ENCODE measurements at regions not wholly inside any gene's neighbourhood (a gene's known extent, or its start where the extent isn't known, plus 50 kb on each side); places are given as distances from the start of the nearest gene placed in this dataset.

- Histone ChIP-seq H2AFZ (ENCODE audit: low read depth) (no peak overlapping the region), H3K79me2 (ENCODE audit: insufficient read depth) (no peaks in the 10 kb centered on the region), H3K36me3 (replicated peaks in 1 of 2; ENCODE audit: control insufficient read depth in 1 of 2, insufficient read depth in 2 of 2, low read length in 1 of 2) (no peaks in the 10 kb centered on the region), H3K4me1 (ENCODE audit: control insufficient read depth in 1 of 2, insufficient read depth in 2 of 2, low read depth in 1 of 2, low read length in 1 of 2) (peaks cover 0 to 3% of the 10 kb centered on the region in 2 experiments; a peak in 1 of 4 replicates), H4K20me1 (ENCODE audit: insufficient read depth) (no peaks in the 10 kb centered on the region), H3K9me3 (no peaks in the 10 kb centered on the region), H3K9me2 (no peaks in the 10 kb centered on the region), H3K4me2 (no peak overlapping the region), H3K9ac (no peak overlapping the region), H3K27ac (ENCODE audit: low read depth in 2 of 2, low read length in 1 of 2) (no peak overlapping the region), H3F3A (replicated peaks; ENCODE audit: insufficient read depth) (no peaks in the 10 kb centered on the region), H3K4me3 (ENCODE audit: low read depth in 2 of 2, low read length in 1 of 2) (no peak overlapping the region), H3K27me3 (ENCODE audit: insufficient read depth) (no peaks in the 10 kb centered on the region)
- TF ChIP-seq MAX (IDR thresholded peaks at IDR 0.05; ENCODE audit: low read depth) = no peak
- ChIA-PET CTCF (no interaction called here), POLR2A (no interaction called here)
- WGBS (ENCODE audit: low lambda C conversion rate) = 24% methylated on average over 1 of the region's 1 CpG
- DNase-seq = no peak
Observed at GRCh38 chr3:176296066-176296597, 901.1 kb downstream of the TBL1XR1 start.

- H3K4me1 ChIP-seq (ENCODE audit: control insufficient read depth in 1 of 2, insufficient read depth in 2 of 2, low read depth in 1 of 2, low read length in 1 of 2) = peaks cover 0 to 3% of the 10 kb centered on the region in 2 experiments; a peak in 1 of 4 replicates
- no peak overlapping the region for H3K9ac ChIP-seq
- no peak overlapping the region for H3K4me3 ChIP-seq (ENCODE audit: low read depth in 2 of 2, low read length in 1 of 2)
- ChIA-PET CTCF (no interaction called here), POLR2A (no interaction called here)
- no peaks in the 10 kb centered on the region for H3F3A ChIP-seq (replicated peaks; ENCODE audit: insufficient read depth)
- no peak overlapping the region for H2AFZ ChIP-seq (ENCODE audit: low read depth)
- H3K36me3 ChIP-seq (replicated peaks in 1 of 2; ENCODE audit: control insufficient read depth in 1 of 2, insufficient read depth in 2 of 2, low read length in 1 of 2) = no peaks in the 10 kb centered on the region
- H3K79me2 ChIP-seq (ENCODE audit: insufficient read depth) = no peaks in the 10 kb centered on the region
- DNase-seq = no peak
- H3K27me3 ChIP-seq (ENCODE audit: insufficient read depth) = no peaks in the 10 kb centered on the region
- H3K9me3 ChIP-seq = no peaks in the 10 kb centered on the region
- WGBS (ENCODE audit: low lambda C conversion rate) = 47% methylated on average over 2 of the region's 2 CpGs
- H4K20me1 ChIP-seq (ENCODE audit: insufficient read depth) = no peaks in the 10 kb centered on the region
- no peak for TF ChIP-seq MEF2A (IDR thresholded peaks at IDR 0.05; ENCODE audit: borderline replicate concordance, low read depth)
- TF ChIP-seq TEAD4 (IDR thresholded peaks at IDR 0.05; ENCODE audit: borderline replicate concordance, insufficient read depth) = no peak
- TF ChIP-seq RCOR1 (IDR thresholded peaks at IDR 0.05; ENCODE audit: low read length) = no peak
- no peak for TF ChIP-seq TCF12 (IDR thresholded peaks at IDR 0.05)
- no peak for TF ChIP-seq TAF1 (IDR thresholded peaks at IDR 0.05; ENCODE audit: borderline replicate concordance, low read depth, low read length)
- TF ChIP-seq EZH2phosphoT487 (IDR thresholded peaks at IDR 0.05; ENCODE audit: borderline replicate concordance, low read depth) = no peak
- no peak for TF ChIP-seq GATA2 (CRISPR knock-in tag; IDR thresholded peaks at IDR 0.05)
- TF ChIP-seq REST (IDR thresholded peaks at IDR 0.05; ENCODE audit: low read depth, low read length) = no peak
- no peak for TF ChIP-seq RXRA (IDR thresholded peaks at IDR 0.05; ENCODE audit: borderline replicate concordance, low read depth)
- no peak for TF ChIP-seq SMC3 (IDR thresholded peaks at IDR 0.05; ENCODE audit: low read depth, low read length)
- TF ChIP-seq FOSL2 (IDR thresholded peaks at IDR 0.05; ENCODE audit: borderline replicate concordance, low read depth) = no peak
- no peak for TF ChIP-seq POLR2AphosphoS5 (IDR thresholded peaks at IDR 0.05; ENCODE audit: low read depth, low read length)
- no peak for TF ChIP-seq IRF3 (IDR thresholded peaks at IDR 0.05; ENCODE audit: low read depth, low read length)
- no peak for TF ChIP-seq NFIC (IDR thresholded peaks at IDR 0.05; ENCODE audit: borderline replicate concordance)
- TF ChIP-seq ELF1 (IDR thresholded peaks at IDR 0.05) = no peak
- no peak for TF ChIP-seq YY1 (IDR thresholded peaks at IDR 0.05; ENCODE audit: low read depth)
- TF ChIP-seq MXI1 (IDR thresholded peaks at IDR 0.05; ENCODE audit: low read depth, low read length) = no peak
- TF ChIP-seq USF1 (IDR thresholded peaks at IDR 0.05; ENCODE audit: borderline replicate concordance, low read depth) = no peak
- no peak for TF ChIP-seq JUND (IDR thresholded peaks at IDR 0.05)
- no peak for TF ChIP-seq FOXM1 (IDR thresholded peaks at IDR 0.05; ENCODE audit: low read depth)
- no peak overlapping the region for H3K4me2 ChIP-seq
- H3K9me2 ChIP-seq = no peaks in the 10 kb centered on the region
- H3K27ac ChIP-seq (ENCODE audit: low read depth in 2 of 2, low read length in 1 of 2) = no peak overlapping the region
Observed at GRCh38 chr3:176293276-176293675, 904.0 kb downstream of the TBL1XR1 start.

Data from SK-N-SH (cell line).